Spleen (tissue), 7 donors: ENCODE measurements at regions not wholly inside any gene's neighbourhood (a gene's known extent, or its start where the extent isn't known, plus 50 kb on each side); places are given as distances from the start of the nearest gene placed in this dataset.

Experiments
- CTCF ChIP-seq, 11 experiments: fragments of 200-600 bp in 7 of 11; fragments of 450-650 bp in 4 of 11; sonication (generic) in 4 of 11; IDR thresholded peaks in 8 of 11; conservative IDR thresholded peaks in 3 of 11; 1 replicate in 7 of 11; 2 replicates in 4 of 11; pipeline versions ENCODE4 v1.4.0 to v1.8.0; 2016 to 2021; ENCODE audit warnings: antibody characterized with exemption in 11 of 11, inconsistent platforms in 4 of 11, mild to moderate bottlenecking in 1 of 11
- POLR2AphosphoS5 ChIP-seq, 3 donors: sonication (generic); formaldehyde crosslinking; IDR thresholded peaks; one replicate each; pipeline ENCODE4 v1.5.1; 2017; ENCODE audit warnings: antibody characterized with exemption in 3 of 3
- donor health status: DM: no; HTN: no; CAD: no; lungs with moderate emphysema.
- donor health status: DM: no; HTN: no; CAD: no.
- donor health status: DM: no; HTN: no; CAD: no.

GRCh38 chr9:100653643-100654334, 75.9 kb downstream of the CAVIN4 start:
- TF ChIP-seq CTCF (IDR thresholded peaks at IDR 0.05 in 8 of 11, conservative IDR thresholded peaks at IDR 0.05 in 3 of 11) (no peak), POLR2AphosphoS5 (IDR thresholded peaks at IDR 0.05) (no peak)
